Gastroesophageal sphincter (tissue), 3 donors: ENCODE measurements at regions not wholly inside any gene's neighbourhood (a gene's known extent, or its start where the extent isn't known, plus 50 kb on each side); places are given as distances from the start of the nearest gene placed in this dataset.

Source experiments
- CTCF ChIP-seq, 4 experiments: fragments of 200-600 bp in 2 of 4; fragments of 450-650 bp in 2 of 4; sonication (generic) in 1 of 4; IDR thresholded peaks; one replicate each; pipeline ENCODE4 v1.5.1; 2017 to 2019; ENCODE audit warnings: antibody characterized with exemption in 4 of 4, mild to moderate bottlenecking in 2 of 4, moderate library complexity in 2 of 4
- EP300 ChIP-seq: sonication (generic); formaldehyde crosslinking; IDR thresholded peaks from one replicate; pipeline ENCODE4 v1.6.1; 2017; ENCODE audit warnings: antibody characterized with exemption, mild to moderate bottlenecking

- TF ChIP-seq CTCF (IDR thresholded peaks at IDR 0.05) (no peak), EP300 (no peak)
Observed at GRCh38 chr2:150097402-150097801, 390.1 kb downstream of the RND3 start.
